Parathyroid adenoma (tissue), 2 donors: ENCODE measurements at regions not wholly inside any gene's neighbourhood (a gene's known extent, or its start where the extent isn't known, plus 50 kb on each side); places are given as distances from the start of the nearest gene placed in this dataset.

Experiments used
- H2AFZ ChIP-seq: fragments of 300-600 bp; sonication (generic); one replicate; pipeline ENCODE4 v1.7.0; 2017; ENCODE audit warnings: antibody characterized with exemption, mild to moderate bottlenecking
- H3K27ac ChIP-seq: fragments of 300-600 bp; sonication (generic); one replicate; pipeline ENCODE4 v1.7.0; 2017
- H3K27me3 ChIP-seq: fragments of 300-600 bp; sonication (generic); one replicate; pipeline ENCODE4 v1.7.0; 2017; ENCODE audit warnings: low read length; ENCODE audit not compliant: control insufficient read depth, insufficient read depth
- H3K36me3 ChIP-seq: fragments of 300-600 bp; sonication (generic); one replicate; pipeline ENCODE4 v1.7.0; 2017; ENCODE audit warnings: low read length; ENCODE audit not compliant: control insufficient read depth, insufficient read depth
- H3K4me1 ChIP-seq: fragments of 300-600 bp; sonication (generic); one replicate; pipeline ENCODE4 v1.7.0; 2017; ENCODE audit warnings: control low read depth
- H3K4me2 ChIP-seq: fragments of 300-600 bp; sonication (generic); one replicate; pipeline ENCODE4 v1.7.0; 2017; ENCODE audit warnings: low read length
- H3K4me3 ChIP-seq: fragments of 300-600 bp; sonication (generic); one replicate; pipeline ENCODE4 v1.7.0; 2017; ENCODE audit warnings: low read depth, low read length
- H3K79me2 ChIP-seq: fragments of 300-600 bp; sonication (generic); one replicate; pipeline ENCODE4 v1.7.0; 2017; ENCODE audit warnings: control low read depth
- H3K9ac ChIP-seq: fragments of 300-600 bp; sonication (generic); one replicate; pipeline ENCODE4 v1.7.0; 2017; ENCODE audit warnings: mild to moderate bottlenecking
- H3K9me3 ChIP-seq: fragments of 300-600 bp; sonication (generic); one replicate; pipeline ENCODE4 v1.7.0; 2017; ENCODE audit warnings: low read length; ENCODE audit not compliant: control insufficient read depth
- TF ChIP-seq, protein P1 (sequence below): fragments of 300-600 bp; sonication (generic); IDR thresholded peaks from one replicate; pipeline ENCODE4 v1.7.0; 2017; ENCODE audit warnings: antibody characterized with exemption, mild to moderate bottlenecking
- donor health status: primary hyperparathyroidism.

DNA sequence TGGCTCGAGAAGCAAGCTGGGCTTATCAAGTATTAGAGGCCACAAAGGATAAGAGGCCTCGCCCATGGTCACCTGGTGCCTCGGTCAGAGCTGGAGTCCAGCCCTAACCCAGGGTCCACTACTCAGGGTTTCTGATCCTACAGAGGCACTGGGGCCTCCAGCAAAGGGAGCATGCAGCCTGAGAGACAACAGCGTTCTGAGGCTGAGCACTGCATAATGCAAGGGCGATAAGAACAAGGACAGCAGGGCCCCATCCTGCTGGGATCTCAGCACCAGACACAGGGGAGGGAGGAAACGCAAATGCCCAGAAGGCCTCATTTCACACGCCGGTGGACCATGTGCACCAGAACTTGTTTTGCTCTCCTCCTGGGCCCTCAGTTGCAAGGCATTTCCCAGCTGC, 63.0 kb downstream of the C5orf15 start:
- Histone ChIP-seq H3K36me3 (no peaks in the 10 kb centered on the region), H3K4me3 (no peak overlapping the region), H2AFZ (no peak overlapping the region), H3K4me1 (no peaks in the 10 kb centered on the region), H3K27ac (no peak overlapping the region), H3K4me2 (no peak overlapping the region), H3K9ac (no peak overlapping the region), H3K27me3 (no peaks in the 10 kb centered on the region), H3K9me3 (no peaks in the 10 kb centered on the region), H3K79me2 (no peaks in the 10 kb centered on the region)
- TF ChIP-seq, protein P1, sequence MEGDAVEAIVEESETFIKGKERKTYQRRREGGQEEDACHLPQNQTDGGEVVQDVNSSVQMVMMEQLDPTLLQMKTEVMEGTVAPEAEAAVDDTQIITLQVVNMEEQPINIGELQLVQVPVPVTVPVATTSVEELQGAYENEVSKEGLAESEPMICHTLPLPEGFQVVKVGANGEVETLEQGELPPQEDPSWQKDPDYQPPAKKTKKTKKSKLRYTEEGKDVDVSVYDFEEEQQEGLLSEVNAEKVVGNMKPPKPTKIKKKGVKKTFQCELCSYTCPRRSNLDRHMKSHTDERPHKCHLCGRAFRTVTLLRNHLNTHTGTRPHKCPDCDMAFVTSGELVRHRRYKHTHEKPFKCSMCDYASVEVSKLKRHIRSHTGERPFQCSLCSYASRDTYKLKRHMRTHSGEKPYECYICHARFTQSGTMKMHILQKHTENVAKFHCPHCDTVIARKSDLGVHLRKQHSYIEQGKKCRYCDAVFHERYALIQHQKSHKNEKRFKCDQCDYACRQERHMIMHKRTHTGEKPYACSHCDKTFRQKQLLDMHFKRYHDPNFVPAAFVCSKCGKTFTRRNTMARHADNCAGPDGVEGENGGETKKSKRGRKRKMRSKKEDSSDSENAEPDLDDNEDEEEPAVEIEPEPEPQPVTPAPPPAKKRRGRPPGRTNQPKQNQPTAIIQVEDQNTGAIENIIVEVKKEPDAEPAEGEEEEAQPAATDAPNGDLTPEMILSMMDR: no peak

DNA sequence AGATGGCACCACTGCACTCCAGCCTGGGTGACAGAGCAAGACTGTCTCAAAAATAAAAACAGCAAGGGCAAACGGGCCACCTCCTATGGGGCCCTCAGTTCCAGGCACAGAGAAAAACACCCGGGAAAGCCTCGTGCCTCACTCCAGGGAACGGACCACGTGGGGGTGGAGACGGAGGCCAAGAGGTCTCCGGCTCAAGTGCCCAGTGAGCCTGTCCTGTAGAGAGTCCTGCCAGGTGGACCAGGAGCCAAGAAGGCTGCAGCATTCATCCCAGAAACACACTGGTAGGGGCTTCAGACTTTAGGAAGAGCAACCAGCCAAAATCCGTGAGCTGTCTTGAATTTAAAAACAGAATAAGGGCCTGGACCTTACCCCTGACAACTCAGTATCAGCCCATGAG, 63.8 kb downstream of the C5orf15 start:
- Histone ChIP-seq H3K27me3 (no peaks in the 10 kb centered on the region), H3K4me1 (no peaks in the 10 kb centered on the region), H3K4me3 (no peak overlapping the region), H3K79me2 (no peaks in the 10 kb centered on the region), H2AFZ (no peak overlapping the region), H3K9me3 (no peaks in the 10 kb centered on the region), H3K36me3 (no peaks in the 10 kb centered on the region), H3K4me2 (no peak overlapping the region), H3K27ac (no peak overlapping the region), H3K9ac (no peak overlapping the region)
- TF ChIP-seq, protein P1: no peak

DNA sequence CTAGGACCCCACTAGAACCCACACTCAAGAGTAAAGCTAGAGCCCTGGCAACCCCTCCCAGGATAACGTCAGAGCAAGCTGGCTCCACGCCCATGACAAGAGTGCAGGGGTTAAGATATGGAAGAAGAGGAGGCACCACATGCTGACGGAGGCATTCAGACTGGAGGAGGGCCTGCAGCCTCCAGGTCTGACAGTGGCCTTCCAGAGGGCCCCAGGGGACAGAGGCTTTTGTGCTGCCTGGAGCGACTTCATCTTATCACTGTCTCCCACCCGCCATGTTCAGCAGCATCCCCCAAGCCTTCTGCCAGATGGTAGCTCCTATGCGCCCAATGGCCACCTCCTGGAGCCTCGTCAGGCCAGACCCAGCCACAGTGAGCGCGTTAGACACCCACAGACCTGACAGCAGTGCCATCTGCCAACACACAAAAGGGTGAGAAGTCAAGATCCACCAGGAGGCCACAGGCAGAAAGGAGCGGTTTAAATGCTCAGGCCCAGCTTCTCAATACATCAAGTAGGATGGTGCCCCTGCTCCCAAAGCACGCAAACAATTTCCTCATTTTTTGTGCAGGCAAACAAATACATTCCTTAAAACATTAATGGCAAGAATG, 65.8 kb downstream of the C5orf15 start:
- H3K36me3 ChIP-seq: no peaks in the 10 kb centered on the region
- no peak overlapping the region for H3K4me2 ChIP-seq
- no peak overlapping the region for H3K4me3 ChIP-seq
- no peaks in the 10 kb centered on the region for H3K4me1 ChIP-seq
- H3K9me3 ChIP-seq: no peaks in the 10 kb centered on the region
- H3K27ac ChIP-seq: no peak overlapping the region
- H3K27me3 ChIP-seq: no peaks in the 10 kb centered on the region
- TF ChIP-seq, protein P1: no peak
- no peaks in the 10 kb centered on the region for H3K79me2 ChIP-seq
- no peak overlapping the region for H2AFZ ChIP-seq
- H3K9ac ChIP-seq: no peak overlapping the region

DNA sequence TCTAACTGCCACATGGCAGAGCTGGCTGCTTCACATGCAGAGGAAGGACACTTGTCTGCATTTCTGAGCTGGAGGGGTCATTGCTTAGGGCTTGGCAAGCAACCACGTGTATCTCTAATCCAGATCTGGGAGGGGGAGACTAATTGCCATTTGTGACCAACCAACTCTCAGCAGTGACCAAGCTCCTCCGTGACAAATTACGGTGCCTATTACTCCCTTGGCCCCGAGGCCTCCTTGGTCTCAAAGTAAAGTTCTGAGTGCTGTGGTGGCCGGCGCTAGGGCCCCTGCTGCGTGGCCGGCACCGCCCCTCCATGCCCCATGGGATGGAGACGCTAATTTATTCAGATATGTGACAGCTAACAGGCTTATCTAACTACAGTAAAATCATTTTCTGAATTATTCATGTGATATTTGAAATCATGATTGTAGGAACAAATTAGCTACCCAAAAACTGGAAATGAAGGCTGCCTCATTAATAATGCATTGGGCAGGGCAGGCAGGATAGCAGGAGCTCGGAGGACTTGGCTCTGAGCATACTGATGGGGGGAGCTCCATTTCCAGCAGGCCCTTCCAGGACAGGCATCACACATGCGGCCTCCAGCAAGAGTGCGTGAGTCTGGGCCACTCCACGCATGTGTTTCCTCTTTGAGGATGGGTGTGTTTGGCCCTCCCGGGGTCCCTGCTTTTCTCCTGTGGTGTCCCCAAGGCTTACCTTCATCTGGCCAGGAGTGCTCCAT, 67.7 kb downstream of the C5orf15 start:
- Histone ChIP-seq H2AFZ (no peak overlapping the region), H3K27me3 (no peaks in the 10 kb centered on the region), H3K9me3 (no peaks in the 10 kb centered on the region), H3K4me3 (no peak overlapping the region), H3K4me1 (no peaks in the 10 kb centered on the region), H3K36me3 (no peaks in the 10 kb centered on the region), H3K79me2 (no peaks in the 10 kb centered on the region), H3K4me2 (no peak overlapping the region), H3K9ac (no peak overlapping the region), H3K27ac (no peak overlapping the region)
- TF ChIP-seq, protein P1: no peak

DNA sequence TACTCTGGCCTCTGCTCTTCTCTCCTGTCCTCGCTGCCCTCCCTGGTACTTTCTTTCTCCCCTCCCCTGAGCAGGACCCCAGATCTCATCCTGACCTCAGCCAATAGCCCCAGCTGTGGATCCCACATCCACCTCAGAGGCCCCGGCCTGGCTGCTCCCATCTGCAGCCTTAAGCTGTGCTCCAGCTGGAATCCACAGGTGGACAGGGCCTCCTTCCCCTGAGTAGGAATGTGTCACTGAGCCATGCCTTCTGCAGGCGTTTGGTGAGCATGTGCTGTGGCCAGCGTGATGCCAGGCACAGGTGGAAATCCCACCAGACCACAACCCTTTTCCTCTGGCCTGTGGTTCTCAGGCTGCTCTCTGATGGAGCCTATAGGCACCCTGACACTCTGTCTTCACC, 68.9 kb downstream of the C5orf15 start:
- Histone ChIP-seq H3K9me3 (no peaks in the 10 kb centered on the region), H3K27ac (no peak overlapping the region), H3K36me3 (no peaks in the 10 kb centered on the region), H3K4me3 (no peak overlapping the region), H3K79me2 (no peaks in the 10 kb centered on the region), H3K27me3 (no peaks in the 10 kb centered on the region), H3K9ac (no peak overlapping the region), H3K4me1 (no peaks in the 10 kb centered on the region), H3K4me2 (no peak overlapping the region), H2AFZ (no peak overlapping the region)
- TF ChIP-seq, protein P1: no peak
